IPS-20b (cell line): ENCODE measurements at regions not wholly inside any gene's neighbourhood (a gene's known extent, or its start where the extent isn't known, plus 50 kb on each side); places are given as distances from the start of the nearest gene placed in this dataset.

Source experiments
- H3K27ac ChIP-seq: one replicate; pipeline ENCODE4 v1.5.1; 2013; ENCODE audit warnings: low read length
- H3K27me3 ChIP-seq: 2 replicates; pipeline ENCODE4 v1.6.1; 2013; ENCODE audit warnings: mild to moderate bottlenecking, low read length, inconsistent platforms; ENCODE audit not compliant: insufficient read depth
- H3K36me3 ChIP-seq: 2 replicates; pipeline ENCODE4 v1.6.1; 2013; ENCODE audit warnings: low read depth, mild to moderate bottlenecking, inconsistent platforms, low read length, moderate library complexity; ENCODE audit not compliant: insufficient read depth
- H3K4me1 ChIP-seq: 2 replicates; pipeline ENCODE4 v1.6.1; 2013; ENCODE audit warnings: mild to moderate bottlenecking, control low read depth, inconsistent platforms, low read length, moderate library complexity; ENCODE audit not compliant: insufficient read depth
- H3K4me3 ChIP-seq: 2 replicates; pipeline ENCODE4 v1.5.1; 2013; ENCODE audit warnings: mild to moderate bottlenecking, low read length, inconsistent platforms
- H3K9ac ChIP-seq: 2 replicates; pipeline ENCODE4 v1.6.1; 2013; ENCODE audit warnings: low read depth, mild to moderate bottlenecking, inconsistent platforms, low read length, moderate library complexity
- H3K9me3 ChIP-seq: 2 replicates; pipeline ENCODE4 v1.6.1; 2013; ENCODE audit warnings: mild to moderate bottlenecking, low read depth, low read length, inconsistent platforms; ENCODE audit not compliant: insufficient read depth

GRCh38 chr1:112798292-112798691 lies 83.2 kb upstream of the PPM1J start:
- Histone ChIP-seq H3K27ac (no peak overlapping the region), H3K4me1 (peaks cover 18% of the 10 kb centered on the region), H3K27me3 (peaks cover 5% of the 10 kb centered on the region; the same call in 1 of the 2 replicates), H3K9me3 (no peaks in the 10 kb centered on the region), H3K9ac (no peak overlapping the region), H3K4me3 (no peak overlapping the region), H3K36me3 (no peaks in the 10 kb centered on the region)

- no peak overlapping the region for H3K4me3 ChIP-seq
- H3K9ac ChIP-seq = no peak overlapping the region
- H3K9me3 ChIP-seq = no peaks in the 10 kb centered on the region
Observed at GRCh38 chr1:112797224-112797623, 82.1 kb upstream of the PPM1J start.

GRCh38 chr1:112794654-112795239 lies 79.6 kb upstream of the PPM1J start:
- Histone ChIP-seq H3K9ac (no peak overlapping the region), H3K36me3 (no peaks in the 10 kb centered on the region), H3K4me3 (no peak overlapping the region), H3K27me3 (peaks cover 9% of the 10 kb centered on the region; the same call in 1 of the 2 replicates), H3K9me3 (no peaks in the 10 kb centered on the region), H3K4me1 (peaks cover 33% of the 10 kb centered on the region), H3K27ac (no peak overlapping the region)

More at GRCh38 chr1:112797224-112797623, 82.1 kb upstream of the PPM1J start:
- peaks cover 19% of the 10 kb centered on the region for H3K4me1 ChIP-seq
- no peaks in the 10 kb centered on the region for H3K36me3 ChIP-seq
- peaks cover 9% of the 10 kb centered on the region; the same call in 1 of the 2 replicates for H3K27me3 ChIP-seq
- no peak overlapping the region for H3K27ac ChIP-seq

GRCh38 chr1:112793631-112794565 lies 78.8 kb upstream of the PPM1J start:
- Histone ChIP-seq H3K4me1 (peaks cover 33% of the 10 kb centered on the region), H3K4me3 (no peak overlapping the region), H3K9me3 (no peaks in the 10 kb centered on the region), H3K27me3 (peaks cover 9% of the 10 kb centered on the region; the same call in 1 of the 2 replicates), H3K9ac (no peak overlapping the region), H3K27ac (no peak overlapping the region), H3K36me3 (no peaks in the 10 kb centered on the region)

- Histone ChIP-seq H3K36me3 (no peaks in the 10 kb centered on the region), H3K27ac (no peak overlapping the region), H3K9me3 (no peaks in the 10 kb centered on the region), H3K4me3 (no peak overlapping the region), H3K9ac (no peak overlapping the region), H3K27me3 (peaks cover 9% of the 10 kb centered on the region; the same call in 1 of the 2 replicates), H3K4me1 (peaks cover 33% of the 10 kb centered on the region)
Observed at GRCh38 chr1:112791723-112792104, 76.6 kb upstream of the PPM1J start.

- Histone ChIP-seq H3K4me3 (0 out of 2 replicates have a peak overlapping the region, but pooled peaks have one; percentile 19), H3K9me3 (no peaks in the 10 kb centered on the region), H3K9ac (no peak overlapping the region), H3K27me3 (peaks cover 9% of the 10 kb centered on the region; the same call in 1 of the 2 replicates), H3K36me3 (no peaks in the 10 kb centered on the region), H3K4me1 (peaks cover 33% of the 10 kb centered on the region), H3K27ac (no peak overlapping the region)
Observed at GRCh38 chr1:112790920-112791722, 76.0 kb upstream of the PPM1J start.

- peaks cover 7% of the 10 kb centered on the region; the same call in 1 of the 2 replicates for H3K27me3 ChIP-seq
- H3K36me3 ChIP-seq = no peaks in the 10 kb centered on the region
- H3K27ac ChIP-seq = no peak overlapping the region
- no peak overlapping the region for H3K9ac ChIP-seq
- peaks cover 17% of the 10 kb centered on the region for H3K4me1 ChIP-seq
- H3K9me3 ChIP-seq = no peaks in the 10 kb centered on the region
- no peak overlapping the region for H3K4me3 ChIP-seq
Observed at GRCh38 chr1:112788561-112788960, 73.4 kb upstream of the PPM1J start.

GRCh38 chr1:112788054-112788453 lies 72.9 kb upstream of the PPM1J start:
- Histone ChIP-seq H3K4me3 (no peak overlapping the region), H3K9me3 (peaks cover 2% of the 10 kb centered on the region; the same call in 1 of the 2 replicates), H3K36me3 (no peaks in the 10 kb centered on the region), H3K4me1 (peaks cover 14% of the 10 kb centered on the region), H3K9ac (no peak overlapping the region), H3K27ac (no peak overlapping the region), H3K27me3 (peaks cover 2% of the 10 kb centered on the region; the same call in 1 of the 2 replicates)

- no peak overlapping the region for H3K9ac ChIP-seq
- H3K27me3 ChIP-seq = no peaks in the 10 kb centered on the region
- no peak overlapping the region for H3K27ac ChIP-seq
- H3K9me3 ChIP-seq = peaks cover 9% of the 10 kb centered on the region
- no peaks in the 10 kb centered on the region for H3K4me1 ChIP-seq
- no peaks in the 10 kb centered on the region for H3K36me3 ChIP-seq
- no peak overlapping the region for H3K4me3 ChIP-seq
Observed at GRCh38 chr1:112783059-112783458, 67.9 kb upstream of the PPM1J start.

GRCh38 chr1:112779665-112780526 lies 64.8 kb upstream of the PPM1J start:
- H3K27me3 ChIP-seq = no peaks in the 10 kb centered on the region
- no peaks in the 10 kb centered on the region for H3K4me1 ChIP-seq
- H3K4me3 ChIP-seq = no peak overlapping the region
- H3K36me3 ChIP-seq = no peaks in the 10 kb centered on the region
- no peak overlapping the region for H3K27ac ChIP-seq
- H3K9me3 ChIP-seq = peaks cover 9% of the 10 kb centered on the region
- H3K9ac ChIP-seq = no peak overlapping the region
